Neural cell (in vitro differentiated cells): ENCODE measurements at regions not wholly inside any gene's neighbourhood (a gene's known extent, or its start where the extent isn't known, plus 50 kb on each side); places are given as distances from the start of the nearest gene placed in this dataset.

Source experiments
- H2AFZ ChIP-seq: fragments of 200-600, 300-800 bp; sonication (generic), shearing (Covaris generic); 2 replicates; pipeline ENCODE4 v1.6.0; 2014; ENCODE audit warnings: low read depth, mild to moderate bottlenecking, antibody characterized with exemption, low read length, moderate library complexity
- H3F3A ChIP-seq: fragments of 200-600 bp; shearing (Covaris generic); 2 replicates; pipeline ENCODE4 v1.6.1; 2016; ENCODE audit warnings: mild to moderate bottlenecking, moderate library complexity, mixed read lengths, antibody characterized with exemption, low read length; ENCODE audit not compliant: insufficient read depth, poor library complexity, severe bottlenecking
- H3K27ac ChIP-seq: fragments of 200-600, 300-800 bp; sonication (generic), shearing (Covaris generic); 2 replicates; pipeline ENCODE4 v1.5.1; 2014; ENCODE audit warnings: mild to moderate bottlenecking, low read length, moderate library complexity
- H3K27me3 ChIP-seq: fragments of 300-800, 200-600 bp; sonication (generic), shearing (Covaris generic); 2 replicates; pipeline ENCODE4 v1.6.0; 2014; ENCODE audit warnings: mild to moderate bottlenecking, low read depth, low read length, moderate library complexity; ENCODE audit not compliant: insufficient read depth
- H3K36me3 ChIP-seq: fragments of 300-800, 200-600 bp; sonication (generic), shearing (Covaris generic); 2 replicates; pipeline ENCODE4 v1.5.1; 2014; ENCODE audit warnings: mild to moderate bottlenecking, antibody characterized with exemption, low read length, moderate library complexity; ENCODE audit not compliant: insufficient read depth
- H3K4me2 ChIP-seq: fragments of 300-800, 200-600 bp; sonication (generic), shearing (Covaris generic); 2 replicates; pipeline ENCODE4 v1.6.0; 2014; ENCODE audit warnings: mild to moderate bottlenecking, low read length
- H3K4me3 ChIP-seq: fragments of 300-800, 200-600 bp; sonication (generic), shearing (Covaris generic); 2 replicates; pipeline ENCODE4 v1.5.1; 2014; ENCODE audit warnings: mild to moderate bottlenecking, low read length, moderate library complexity
- H3K79me2 ChIP-seq: fragments of 200-600 bp; shearing (Covaris generic); replicated peaks from 2 replicates; pipeline ENCODE4 v1.6.0; 2014; ENCODE audit warnings: mild to moderate bottlenecking, low read length, moderate library complexity; ENCODE audit not compliant: insufficient read depth
- H3K9ac ChIP-seq: fragments of 300-800, 200-600 bp; sonication (generic), shearing (Covaris generic); 2 replicates; pipeline ENCODE4 v1.6.1; 2016; ENCODE audit warnings: mild to moderate bottlenecking, low read length, mixed read lengths
- H3K9me2 ChIP-seq: fragments of 200-600 bp; shearing (Covaris generic); 2 replicates; pipeline ENCODE4 v1.6.1; 2016; ENCODE audit warnings: mild to moderate bottlenecking, low read length, mixed read lengths; ENCODE audit not compliant: insufficient read depth
- H3K9me3 ChIP-seq: fragments of 200-600, 300-800 bp; sonication (generic), shearing (Covaris generic); 2 replicates; pipeline ENCODE4 v1.6.1; 2016; ENCODE audit warnings: mild to moderate bottlenecking, mixed run types, low read length, moderate library complexity, mixed read lengths
- H4K20me1 ChIP-seq: fragments of 200-600 bp; shearing (Covaris generic); 2 replicates; pipeline ENCODE4 v1.6.1; 2016; ENCODE audit warnings: mild to moderate bottlenecking, mixed run types; ENCODE audit not compliant: insufficient read depth
- CTCF ChIP-seq: fragments of 450-650 bp; IDR thresholded peaks from 2 replicates; pipeline ENCODE4 v1.5.1; 2014; ENCODE audit warnings: antibody characterized with exemption, mild to moderate bottlenecking, moderate library complexity; ENCODE audit not compliant: poor library complexity, severe bottlenecking
- EP300 ChIP-seq: fragments of 450-650 bp; conservative IDR thresholded peaks from 2 replicates; pipeline ENCODE4 v1.6.1; 2014; ENCODE audit warnings: antibody characterized with exemption, mild to moderate bottlenecking, moderate library complexity; ENCODE audit not compliant: poor library complexity, severe bottlenecking
- EZH2 ChIP-seq: fragments of 200-600, 300-800 bp; shearing (Covaris generic), sonication (generic); IDR thresholded peaks from 2 replicates; pipeline ENCODE4 v1.6.1; 2014; ENCODE audit warnings: antibody characterized with exemption, low read length, borderline replicate concordance, mild to moderate bottlenecking; ENCODE audit not compliant: insufficient read depth, poor library complexity, severe bottlenecking
- MXI1 ChIP-seq: fragments of 450-650 bp; conservative IDR thresholded peaks from 2 replicates; pipeline ENCODE4 v1.6.1; 2014; ENCODE audit warnings: antibody characterized with exemption, mild to moderate bottlenecking; ENCODE audit not compliant: poor library complexity, severe bottlenecking
- POLR2AphosphoS5 ChIP-seq: IDR thresholded peaks from 2 replicates; pipeline ENCODE4 v1.6.1; 2012
- RAD21 ChIP-seq: fragments of 450-650 bp; conservative IDR thresholded peaks from 2 replicates; pipeline ENCODE4 v1.6.1; 2014; ENCODE audit warnings: antibody characterized with exemption, mild to moderate bottlenecking, moderate library complexity
- REST ChIP-seq: IDR thresholded peaks from 2 replicates; pipeline ENCODE4 v1.6.1; 2012; ENCODE audit warnings: borderline replicate concordance
- SMC3 ChIP-seq: fragments of 450-650 bp; conservative IDR thresholded peaks from 2 replicates; pipeline ENCODE4 v1.6.1; 2014; ENCODE audit warnings: antibody characterized with exemption, mild to moderate bottlenecking, moderate library complexity; ENCODE audit not compliant: poor library complexity
- TAF1 ChIP-seq: IDR thresholded peaks from 2 replicates; pipeline ENCODE4 v1.6.1; 2012; ENCODE audit warnings: low read depth

- H3K36me3 ChIP-seq = no peaks in the 10 kb centered on the region
- H4K20me1 ChIP-seq = no peaks in the 10 kb centered on the region
- H3K4me2 ChIP-seq = no peak overlapping the region
- no peak overlapping the region for H3K9ac ChIP-seq
- TF ChIP-seq EP300 = no peak
- TF ChIP-seq RAD21 = no peak
- no peak for TF ChIP-seq MXI1
- no peak for TF ChIP-seq REST
- no peak for TF ChIP-seq TAF1
- no peak for TF ChIP-seq EZH2
- TF ChIP-seq CTCF = no peak
- TF ChIP-seq POLR2AphosphoS5 = no peak
- no peak for TF ChIP-seq SMC3
- H3K27ac ChIP-seq = no peak overlapping the region
- H3K4me3 ChIP-seq = no peak overlapping the region
- no peaks in the 10 kb centered on the region for H3K9me2 ChIP-seq
- H3K27me3 ChIP-seq = no peaks in the 10 kb centered on the region
- H2AFZ ChIP-seq = no peak overlapping the region
- H3F3A ChIP-seq = no peaks in the 10 kb centered on the region
- no peaks in the 10 kb centered on the region for H3K9me3 ChIP-seq
- no peaks in the 10 kb centered on the region for H3K79me2 ChIP-seq
Measured at GRCh38 chr12:46898152-46898931, 72.5 kb upstream of the SLC38A4 start.

GRCh38 chr12:46898989-46899388 lies 73.2 kb upstream of the SLC38A4 start:
- no peak overlapping the region for H3K9ac ChIP-seq
- no peaks in the 10 kb centered on the region for H3K79me2 ChIP-seq
- H3K4me2 ChIP-seq = no peak overlapping the region
- no peaks in the 10 kb centered on the region for H3K36me3 ChIP-seq
- no peaks in the 10 kb centered on the region for H4K20me1 ChIP-seq
- H3F3A ChIP-seq = no peaks in the 10 kb centered on the region
- no peaks in the 10 kb centered on the region for H3K27me3 ChIP-seq
- no peak overlapping the region for H3K27ac ChIP-seq
- H2AFZ ChIP-seq = no peak overlapping the region
- no peak overlapping the region for H3K4me3 ChIP-seq
- TF ChIP-seq EZH2 = no peak
- no peak for TF ChIP-seq SMC3
- TF ChIP-seq RAD21 = no peak
- no peak for TF ChIP-seq POLR2AphosphoS5
- TF ChIP-seq EP300 = no peak
- no peak for TF ChIP-seq MXI1
- TF ChIP-seq CTCF = no peak
- no peak for TF ChIP-seq TAF1
- H3K9me2 ChIP-seq = no peaks in the 10 kb centered on the region
- no peaks in the 10 kb centered on the region for H3K9me3 ChIP-seq
